HL-60 (cell line): ENCODE measurements at regions not wholly inside any gene's neighbourhood (a gene's known extent, or its start where the extent isn't known, plus 50 kb on each side); places are given as distances from the start of the nearest gene placed in this dataset.

Experiments
- DNase-seq, 2 experiments: peaks; one replicate each; pipeline ENCODE4 v3.0.0-alpha.2; 2010 to 2020; ENCODE audit warnings: low read depth in 1 of 2, low spot score in 1 of 2
- H3K27ac ChIP-seq: fragments of 250-450 bp; sonication (Bioruptor Pico); replicated peaks from 2 replicates; pipeline ENCODE4 v1.5.1; 2020; ENCODE audit warnings: mild to moderate bottlenecking, moderate library complexity
- H3K27me3 ChIP-seq: fragments of 250-450 bp; sonication (Bioruptor Pico); 2 replicates; pipeline ENCODE4 v1.5.1; 2021; ENCODE audit warnings: mild to moderate bottlenecking, moderate library complexity; ENCODE audit not compliant: insufficient read depth, poor library complexity, severe bottlenecking
- H3K4me3 ChIP-seq: replicated peaks from 2 replicates; pipeline ENCODE4 v1.5.1; 2011; ENCODE audit warnings: mild to moderate bottlenecking, control low read depth, low read length; ENCODE audit not compliant: insufficient read depth
- CTCF ChIP-seq: IDR thresholded peaks from one replicate; pipeline ENCODE4 v1.5.1; 2011; ENCODE audit warnings: low read length, control low read depth, inconsistent platforms; ENCODE audit not compliant: insufficient read depth
- GABPA ChIP-seq: IDR thresholded peaks from 2 replicates; pipeline ENCODE4 v1.6.1; 2012; ENCODE audit warnings: low read depth
- POLR2AphosphoS5 ChIP-seq: IDR thresholded peaks from 2 replicates; pipeline ENCODE4 v1.6.1; 2012; ENCODE audit warnings: low read depth
- SPI1 ChIP-seq: IDR thresholded peaks from 2 replicates; pipeline ENCODE4 v1.6.1; 2012; ENCODE audit warnings: low read depth, mild to moderate bottlenecking, borderline replicate concordance
- TF ChIP-seq, protein P1 (sequence below): IDR thresholded peaks from 2 replicates; pipeline ENCODE4 v1.6.1; 2012; ENCODE audit warnings: low read depth; ENCODE audit not compliant: insufficient replicate concordance

DNA sequence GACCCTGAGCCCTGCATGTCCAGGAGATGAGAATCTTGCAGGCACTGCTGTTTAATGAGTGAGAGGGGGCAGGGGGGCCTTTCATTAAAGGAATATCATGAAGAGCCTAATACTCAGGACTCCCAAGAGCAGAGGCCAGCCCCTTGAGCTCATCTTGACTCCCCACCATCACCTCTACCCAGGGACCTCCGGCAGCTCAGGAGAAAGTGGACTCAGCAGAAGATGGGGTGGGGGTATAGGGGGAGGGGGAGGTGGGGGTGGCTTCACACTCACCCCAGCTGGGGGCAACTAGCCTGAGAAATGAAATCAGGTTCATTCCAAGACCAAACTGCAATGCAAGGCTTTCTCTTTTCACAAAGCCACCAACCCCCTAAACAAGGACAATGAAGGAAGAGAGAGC lies 575.6 kb upstream of the MKI67 start:
- no peaks in the 10 kb centered on the region for H3K27me3 ChIP-seq
- H3K4me3 ChIP-seq = no peak overlapping the region
- DNase-seq = no peak
- no peak overlapping the region for H3K27ac ChIP-seq
- TF ChIP-seq POLR2AphosphoS5 (no peak), SPI1 (no peak), GABPA (no peak), CTCF (no peak)
- TF ChIP-seq, protein P1, sequence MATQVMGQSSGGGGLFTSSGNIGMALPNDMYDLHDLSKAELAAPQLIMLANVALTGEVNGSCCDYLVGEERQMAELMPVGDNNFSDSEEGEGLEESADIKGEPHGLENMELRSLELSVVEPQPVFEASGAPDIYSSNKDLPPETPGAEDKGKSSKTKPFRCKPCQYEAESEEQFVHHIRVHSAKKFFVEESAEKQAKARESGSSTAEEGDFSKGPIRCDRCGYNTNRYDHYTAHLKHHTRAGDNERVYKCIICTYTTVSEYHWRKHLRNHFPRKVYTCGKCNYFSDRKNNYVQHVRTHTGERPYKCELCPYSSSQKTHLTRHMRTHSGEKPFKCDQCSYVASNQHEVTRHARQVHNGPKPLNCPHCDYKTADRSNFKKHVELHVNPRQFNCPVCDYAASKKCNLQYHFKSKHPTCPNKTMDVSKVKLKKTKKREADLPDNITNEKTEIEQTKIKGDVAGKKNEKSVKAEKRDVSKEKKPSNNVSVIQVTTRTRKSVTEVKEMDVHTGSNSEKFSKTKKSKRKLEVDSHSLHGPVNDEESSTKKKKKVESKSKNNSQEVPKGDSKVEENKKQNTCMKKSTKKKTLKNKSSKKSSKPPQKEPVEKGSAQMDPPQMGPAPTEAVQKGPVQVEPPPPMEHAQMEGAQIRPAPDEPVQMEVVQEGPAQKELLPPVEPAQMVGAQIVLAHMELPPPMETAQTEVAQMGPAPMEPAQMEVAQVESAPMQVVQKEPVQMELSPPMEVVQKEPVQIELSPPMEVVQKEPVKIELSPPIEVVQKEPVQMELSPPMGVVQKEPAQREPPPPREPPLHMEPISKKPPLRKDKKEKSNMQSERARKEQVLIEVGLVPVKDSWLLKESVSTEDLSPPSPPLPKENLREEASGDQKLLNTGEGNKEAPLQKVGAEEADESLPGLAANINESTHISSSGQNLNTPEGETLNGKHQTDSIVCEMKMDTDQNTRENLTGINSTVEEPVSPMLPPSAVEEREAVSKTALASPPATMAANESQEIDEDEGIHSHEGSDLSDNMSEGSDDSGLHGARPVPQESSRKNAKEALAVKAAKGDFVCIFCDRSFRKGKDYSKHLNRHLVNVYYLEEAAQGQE = no peak

GRCh38 chr10:128704716-128705115 lies 578.5 kb upstream of the MKI67 start:
- Histone ChIP-seq H3K27ac (no peak overlapping the region), H3K4me3 (no peak overlapping the region), H3K27me3 (no peaks in the 10 kb centered on the region)
- DNase-seq = no peak
- TF ChIP-seq GABPA (no peak), CTCF (no peak), SPI1 (no peak), POLR2AphosphoS5 (no peak)
- TF ChIP-seq, protein P1 = no peak

DNA sequence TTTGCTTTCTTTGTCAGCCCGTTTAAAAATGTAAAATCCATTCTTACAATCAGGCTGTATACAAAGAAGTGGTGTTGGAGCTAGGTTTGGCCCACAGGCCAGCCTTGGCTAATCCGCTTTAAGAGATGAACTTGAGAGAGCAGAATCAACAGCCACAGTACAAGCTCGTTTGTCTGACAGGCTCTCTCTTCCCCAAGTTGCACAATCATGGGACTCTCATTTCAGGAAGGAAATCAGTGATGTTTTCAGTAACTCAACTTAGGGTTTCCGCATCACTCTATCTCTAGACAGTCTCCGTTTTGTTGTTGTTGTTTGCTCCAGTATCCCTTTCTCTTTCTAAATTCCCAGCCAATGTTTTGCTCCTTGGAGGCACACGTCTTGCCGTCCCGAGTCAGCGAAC lies 582.0 kb upstream of the MKI67 start:
- Histone ChIP-seq H3K27ac (no peak overlapping the region), H3K27me3 (no peaks in the 10 kb centered on the region), H3K4me3 (no peak overlapping the region)
- DNase-seq = no peak
- no peak for TF ChIP-seq GABPA
- TF ChIP-seq, protein P1 = no peak
- TF ChIP-seq POLR2AphosphoS5 = no peak
- TF ChIP-seq SPI1 = no peak
- no peak for TF ChIP-seq CTCF
